Neural crest cell (in vitro differentiated cells): ENCODE measurements at regions not wholly inside any gene's neighbourhood (a gene's known extent, or its start where the extent isn't known, plus 50 kb on each side); places are given as distances from the start of the nearest gene placed in this dataset.

Source experiments
- DNase-seq: peaks from one replicate; pipeline ENCODE4 v3.0.0; 2021; ENCODE audit warnings: low read depth, mixed read lengths, low spot score
- H3K27ac Mint-ChIP-seq: one replicate; pipeline ENCODE4 v1.8.0; 2021; ENCODE audit warnings: mild to moderate bottlenecking, mixed read lengths; ENCODE audit not compliant: unreplicated experiment
- H3K27me3 Mint-ChIP-seq: 2 replicates; pipeline ENCODE4 v1.8.0; 2021; ENCODE audit warnings: low read depth, mild to moderate bottlenecking, mixed read lengths
- H3K36me3 Mint-ChIP-seq: 2 replicates; pipeline ENCODE4 v1.8.0; 2021; ENCODE audit warnings: low read depth, mild to moderate bottlenecking, mixed read lengths
- H3K4me1 Mint-ChIP-seq: 2 replicates; pipeline ENCODE4 v1.8.0; 2021; ENCODE audit warnings: mixed read lengths
- H3K4me3 Mint-ChIP-seq: one replicate; pipeline ENCODE4 v1.8.0; 2021; ENCODE audit warnings: mild to moderate bottlenecking, mixed read lengths
- H3K9me3 Mint-ChIP-seq: 2 replicates; pipeline ENCODE4 v1.8.0; 2021; ENCODE audit warnings: mixed read lengths
- TF ChIP-seq, protein P1 (sequence below): fragments of 200-600 bp; sonication (generic); conservative IDR thresholded peaks from 2 replicates; pipeline ENCODE4 v1.5.0; 2021; ENCODE audit warnings: antibody characterized with exemption, mild to moderate bottlenecking

DNA sequence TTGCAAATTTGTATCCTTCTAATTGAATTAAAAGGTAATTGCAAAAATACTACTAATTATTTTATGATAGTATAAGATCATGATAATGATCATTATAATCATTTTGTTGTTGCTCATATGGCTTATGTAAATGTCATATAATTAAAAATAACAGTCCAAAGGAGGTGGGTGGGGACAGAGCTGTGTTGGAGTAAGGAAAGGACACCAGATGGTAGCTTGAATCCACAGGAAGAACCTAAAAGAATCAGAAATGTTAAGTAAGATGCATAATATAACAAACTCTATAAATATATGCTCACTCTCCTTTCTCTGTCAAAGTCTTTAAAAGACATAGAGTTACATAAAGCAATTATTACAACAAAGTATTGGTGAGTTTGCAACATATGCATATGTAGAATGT is 650.7 kb upstream of the HS6ST1 start:
- H3K36me3 Mint-ChIP-seq: no peaks in the 10 kb centered on the region
- no peak overlapping the region for H3K4me3 Mint-ChIP-seq
- H3K9me3 Mint-ChIP-seq: no peaks in the 10 kb centered on the region
- no peak overlapping the region for H3K27ac Mint-ChIP-seq
- TF ChIP-seq, protein P1, sequence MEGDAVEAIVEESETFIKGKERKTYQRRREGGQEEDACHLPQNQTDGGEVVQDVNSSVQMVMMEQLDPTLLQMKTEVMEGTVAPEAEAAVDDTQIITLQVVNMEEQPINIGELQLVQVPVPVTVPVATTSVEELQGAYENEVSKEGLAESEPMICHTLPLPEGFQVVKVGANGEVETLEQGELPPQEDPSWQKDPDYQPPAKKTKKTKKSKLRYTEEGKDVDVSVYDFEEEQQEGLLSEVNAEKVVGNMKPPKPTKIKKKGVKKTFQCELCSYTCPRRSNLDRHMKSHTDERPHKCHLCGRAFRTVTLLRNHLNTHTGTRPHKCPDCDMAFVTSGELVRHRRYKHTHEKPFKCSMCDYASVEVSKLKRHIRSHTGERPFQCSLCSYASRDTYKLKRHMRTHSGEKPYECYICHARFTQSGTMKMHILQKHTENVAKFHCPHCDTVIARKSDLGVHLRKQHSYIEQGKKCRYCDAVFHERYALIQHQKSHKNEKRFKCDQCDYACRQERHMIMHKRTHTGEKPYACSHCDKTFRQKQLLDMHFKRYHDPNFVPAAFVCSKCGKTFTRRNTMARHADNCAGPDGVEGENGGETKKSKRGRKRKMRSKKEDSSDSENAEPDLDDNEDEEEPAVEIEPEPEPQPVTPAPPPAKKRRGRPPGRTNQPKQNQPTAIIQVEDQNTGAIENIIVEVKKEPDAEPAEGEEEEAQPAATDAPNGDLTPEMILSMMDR: no peak
- DNase-seq: no peak
- peaks cover 3% of the 10 kb centered on the region for H3K4me1 Mint-ChIP-seq
- H3K27me3 Mint-ChIP-seq: no peaks in the 10 kb centered on the region

DNA sequence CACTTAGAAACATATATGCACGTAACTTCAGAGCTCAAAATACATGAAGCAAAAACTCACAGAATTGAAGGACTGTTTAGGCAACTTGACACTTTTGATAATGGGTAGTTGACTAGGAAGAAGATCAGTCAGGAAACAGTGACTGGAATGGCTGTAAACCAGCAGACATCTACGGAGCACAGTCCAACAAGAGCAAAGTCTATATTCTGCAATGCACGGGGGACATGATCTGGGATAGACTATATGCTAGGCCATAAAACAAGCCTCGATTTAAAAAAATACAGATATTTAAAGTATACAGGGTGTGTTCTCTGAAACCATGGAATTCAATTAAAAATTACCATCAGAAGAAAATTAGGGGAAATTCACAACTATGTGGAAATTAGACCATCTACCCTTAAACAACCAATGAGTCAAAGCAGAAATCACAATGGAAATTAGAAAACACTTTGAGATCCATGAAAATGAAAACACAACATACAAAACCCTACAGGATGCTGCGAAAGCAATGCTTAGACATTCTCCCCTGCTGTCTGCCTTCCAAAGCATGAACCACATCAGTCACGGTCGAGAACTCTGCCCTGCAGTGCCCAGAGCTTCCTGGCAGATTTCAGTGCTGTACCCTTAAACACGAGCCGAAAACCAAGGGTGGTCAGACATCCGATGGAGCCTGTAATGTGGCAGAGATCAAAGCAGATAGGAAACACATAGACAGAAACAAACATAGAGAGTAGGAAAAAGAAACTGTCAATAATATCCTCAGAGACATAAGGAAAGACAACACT is 651.9 kb upstream of the HS6ST1 start:
- no peak overlapping the region for H3K4me3 Mint-ChIP-seq
- H3K36me3 Mint-ChIP-seq: no peaks in the 10 kb centered on the region
- DNase-seq: no peak
- no peaks in the 10 kb centered on the region for H3K27me3 Mint-ChIP-seq
- no peak overlapping the region for H3K27ac Mint-ChIP-seq
- H3K4me1 Mint-ChIP-seq: peaks cover 3% of the 10 kb centered on the region
- TF ChIP-seq, protein P1: no peak
- H3K9me3 Mint-ChIP-seq: no peaks in the 10 kb centered on the region

DNA sequence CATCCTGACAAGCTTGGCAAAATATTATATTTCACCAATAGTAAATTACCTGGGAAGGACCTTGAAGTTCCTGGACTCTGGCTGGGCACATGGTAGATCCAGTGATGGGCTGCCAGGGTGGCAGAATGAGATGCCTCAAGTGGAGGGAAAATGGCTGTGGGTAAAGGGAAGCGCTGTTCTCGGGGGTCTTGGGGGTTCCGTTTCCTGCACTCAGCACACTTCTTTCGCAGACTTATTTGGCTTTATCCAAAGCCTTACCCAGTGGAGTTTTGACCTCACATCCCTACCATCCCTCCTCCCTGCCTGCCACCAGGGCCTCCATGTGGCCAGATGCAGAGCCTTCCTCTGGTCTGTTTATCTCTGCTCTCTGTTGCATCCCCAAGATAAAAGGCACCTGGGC is 654.9 kb upstream of the HS6ST1 start:
- H3K27me3 Mint-ChIP-seq: no peaks in the 10 kb centered on the region
- TF ChIP-seq, protein P1: no peak
- no peak overlapping the region for H3K27ac Mint-ChIP-seq
- peaks cover 10% of the 10 kb centered on the region for H3K4me1 Mint-ChIP-seq
- no peaks in the 10 kb centered on the region for H3K9me3 Mint-ChIP-seq
- no peak overlapping the region for H3K4me3 Mint-ChIP-seq
- no peaks in the 10 kb centered on the region for H3K36me3 Mint-ChIP-seq
- no peak for DNase-seq

DNA sequence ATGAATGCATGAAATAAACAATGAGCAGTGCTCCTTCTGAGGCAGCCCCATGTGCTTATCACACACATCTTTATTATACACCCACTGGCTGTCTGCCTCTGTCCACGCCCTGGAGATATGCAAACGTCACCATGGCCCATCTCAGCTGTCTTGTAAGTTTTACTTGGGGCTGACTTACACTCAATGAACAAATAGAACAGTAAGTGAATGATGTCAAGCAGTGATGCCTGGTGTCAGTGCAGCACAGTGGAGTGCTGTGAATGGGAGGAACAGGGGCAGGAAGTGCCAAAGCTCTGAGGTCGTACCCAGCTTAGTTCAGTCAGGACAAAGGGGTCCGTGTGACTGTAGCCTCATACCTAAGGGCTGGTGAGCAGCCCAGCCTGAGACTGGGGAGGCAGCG is 659.5 kb upstream of the HS6ST1 start:
- Mint-ChIP-seq H3K4me3 (no peak overlapping the region), H3K27me3 (no peaks in the 10 kb centered on the region), H3K4me1 (peaks cover 15% of the 10 kb centered on the region), H3K27ac (peak overlapping the region; percentile 96), H3K9me3 (no peaks in the 10 kb centered on the region), H3K36me3 (no peaks in the 10 kb centered on the region)
- TF ChIP-seq, protein P1: no peak
- DNase-seq: no peak

DNA sequence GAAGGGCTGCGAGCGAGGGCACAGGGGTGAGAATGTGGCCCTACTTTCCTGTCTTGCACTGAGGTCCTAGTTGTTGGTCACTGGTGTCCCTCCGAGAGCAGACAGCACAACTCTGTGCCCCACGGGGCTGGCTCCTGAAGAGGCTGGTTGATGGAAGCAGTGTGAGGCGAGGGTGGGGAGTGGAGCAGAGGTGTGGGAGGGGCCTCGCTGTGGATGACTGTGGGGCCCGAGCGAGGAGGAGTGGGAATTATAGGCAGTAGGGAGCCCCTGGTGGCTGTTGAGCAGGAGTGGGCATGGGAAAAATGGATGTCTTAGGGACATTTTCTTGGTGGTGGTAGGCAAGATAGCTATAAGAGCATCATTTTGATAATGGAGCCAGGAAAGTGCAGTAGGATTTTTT is 660.5 kb upstream of the HS6ST1 start:
- Mint-ChIP-seq H3K27ac (peak overlapping the region; percentile 46), H3K36me3 (no peaks in the 10 kb centered on the region), H3K9me3 (no peaks in the 10 kb centered on the region), H3K4me3 (no peak overlapping the region), H3K4me1 (peaks cover 15% of the 10 kb centered on the region), H3K27me3 (no peaks in the 10 kb centered on the region)
- no peak for DNase-seq
- TF ChIP-seq, protein P1: no peak
